ENCODE measurements at regions not wholly inside any gene's neighbourhood (a gene's known extent, or its start where the extent isn't known, plus 50 kb on each side); places are given as distances from the start of the nearest gene placed in this dataset.

GRCh38 chr3:59128685-59129084, 78.9 kb upstream of the CFAP20DC start:
- no peak overlapping the region for H2AK5ac ChIP-seq (ENCODE audit: low read depth, low read length)
- no peaks in the 10 kb centered on the region for H3K27me3 ChIP-seq (ENCODE audit: control insufficient read depth in 3 of 3, insufficient read depth in 3 of 3, low read depth in 1 of 3, low read length in 3 of 3)
- no peak overlapping the region for H2BK5ac ChIP-seq (ENCODE audit: low read length)
- H3K9ac ChIP-seq (ENCODE audit: low read depth, low read length, poor library complexity): no peak overlapping the region
- H4K91ac ChIP-seq (ENCODE audit: low read depth, low read length, poor library complexity): no peak overlapping the region
- H3K9me3 ChIP-seq (replicated peaks in 1 of 2; ENCODE audit: control insufficient read depth in 2 of 2, insufficient read depth in 1 of 2, low read depth in 1 of 2, low read length in 2 of 2): no peaks in the 10 kb centered on the region
- no peak overlapping the region for H2BK120ac ChIP-seq (ENCODE audit: low read depth, low read length)
- no peak overlapping the region for H3K14ac ChIP-seq (ENCODE audit: low read length)
- H4K8ac ChIP-seq (ENCODE audit: low read depth, low read length): no peak overlapping the region
- no peak overlapping the region for H2AFZ ChIP-seq (ENCODE audit: low read length)
- H3K23ac ChIP-seq (ENCODE audit: low read depth, low read length, poor library complexity): no peak overlapping the region
- no peak overlapping the region for H3K4ac ChIP-seq (ENCODE audit: low read length)
- H2BK15ac ChIP-seq (ENCODE audit: low read length): no peak overlapping the region
- no peak overlapping the region for H3K4me3 ChIP-seq (ENCODE audit: low read length in 2 of 2)
- H3K27ac ChIP-seq (replicated peaks; ENCODE audit: low read length): peak overlapping the region; percentile 42
- no peak overlapping the region for H3K4me2 ChIP-seq (ENCODE audit: insufficient read depth, low read length, poor library complexity, severe bottlenecking)
- H3K79me1 ChIP-seq (ENCODE audit: low read depth, low read length): no peaks in the 10 kb centered on the region
- no peaks in the 10 kb centered on the region for H3K36me3 ChIP-seq (replicated peaks in 1 of 2; ENCODE audit: control insufficient read depth in 2 of 2, insufficient read depth in 2 of 2, low read length in 2 of 2)
- WGBS, 2 donors (ENCODE audit: extremely low coverage in 2 of 2, insufficient read length in 2 of 2, insufficient replicate concordance in 1 of 2): no CpG with 5 or more reads among the region's 3 CpGs
- H3K4me1 ChIP-seq (ENCODE audit: control insufficient read depth in 2 of 2, insufficient read depth in 1 of 2, low read depth in 1 of 2, low read length in 2 of 2): peaks cover 4 to 16% of the 10 kb centered on the region in 2 donors
- H2BK12ac ChIP-seq (ENCODE audit: low read length): peak overlapping the region; percentile 82
- H3K18ac ChIP-seq (ENCODE audit: low read length): no peak overlapping the region
- DNase-seq (ENCODE audit: low spot score): peak; percentile 4

- Histone ChIP-seq H2AK5ac (ENCODE audit: low read depth, low read length) (no peak overlapping the region), H4K8ac (ENCODE audit: low read depth, low read length) (no peak overlapping the region), H3K9me3 (replicated peaks in 1 of 2; ENCODE audit: control insufficient read depth in 2 of 2, insufficient read depth in 1 of 2, low read depth in 1 of 2, low read length in 2 of 2) (no peaks in the 10 kb centered on the region), H4K91ac (ENCODE audit: low read depth, low read length, poor library complexity) (no peak overlapping the region), H3K23ac (ENCODE audit: low read depth, low read length, poor library complexity) (no peak overlapping the region), H2BK120ac (ENCODE audit: low read depth, low read length) (no peak overlapping the region), H3K18ac (ENCODE audit: low read length) (no peak overlapping the region), H3K36me3 (replicated peaks in 1 of 2; ENCODE audit: control insufficient read depth in 2 of 2, insufficient read depth in 2 of 2, low read length in 2 of 2) (no peaks in the 10 kb centered on the region), H3K9ac (ENCODE audit: low read depth, low read length, poor library complexity) (no peak overlapping the region), H3K4me2 (ENCODE audit: insufficient read depth, low read length, poor library complexity, severe bottlenecking) (no peak overlapping the region), H3K27ac (replicated peaks; ENCODE audit: low read length) (no peak overlapping the region), H3K4me1 (ENCODE audit: control insufficient read depth in 2 of 2, insufficient read depth in 1 of 2, low read depth in 1 of 2, low read length in 2 of 2) (peaks cover 4 to 16% of the 10 kb centered on the region in 2 donors), H3K4ac (ENCODE audit: low read length) (no peak overlapping the region), H3K79me1 (ENCODE audit: low read depth, low read length) (no peaks in the 10 kb centered on the region), H2AFZ (ENCODE audit: low read length) (no peak overlapping the region), H3K4me3 (ENCODE audit: low read length in 2 of 2) (no peak overlapping the region), H2BK15ac (ENCODE audit: low read length) (no peak overlapping the region), H2BK5ac (ENCODE audit: low read length) (no peak overlapping the region), H3K27me3 (ENCODE audit: control insufficient read depth in 3 of 3, insufficient read depth in 3 of 3, low read depth in 1 of 3, low read length in 3 of 3) (no peaks in the 10 kb centered on the region), H2BK12ac (ENCODE audit: low read length) (no peak overlapping the region), H3K14ac (ENCODE audit: low read length) (no peak overlapping the region)
- no peak for DNase-seq (ENCODE audit: low spot score)
Observed at GRCh38 chr3:59127071-59127470, 77.2 kb upstream of the CFAP20DC start.

- no peaks in the 10 kb centered on the region for H3K9me3 ChIP-seq (replicated peaks in 1 of 2; ENCODE audit: control insufficient read depth in 2 of 2, insufficient read depth in 1 of 2, low read depth in 1 of 2, low read length in 2 of 2)
- no peak overlapping the region for H3K4me3 ChIP-seq (ENCODE audit: low read length in 2 of 2)
- no peak overlapping the region for H3K14ac ChIP-seq (ENCODE audit: low read length)
- WGBS, 2 donors (ENCODE audit: extremely low coverage in 2 of 2, insufficient read length in 2 of 2, insufficient replicate concordance in 1 of 2): no CpG with 5 or more reads among the region's 5 CpGs
- H2AK5ac ChIP-seq (ENCODE audit: low read depth, low read length): no peak overlapping the region
- H3K4me2 ChIP-seq (ENCODE audit: insufficient read depth, low read length, poor library complexity, severe bottlenecking): no peak overlapping the region
- H3K4ac ChIP-seq (ENCODE audit: low read length): no peak overlapping the region
- no peak overlapping the region for H3K9ac ChIP-seq (ENCODE audit: low read depth, low read length, poor library complexity)
- no peak overlapping the region for H3K23ac ChIP-seq (ENCODE audit: low read depth, low read length, poor library complexity)
- H3K36me3 ChIP-seq (replicated peaks in 1 of 2; ENCODE audit: control insufficient read depth in 2 of 2, insufficient read depth in 2 of 2, low read length in 2 of 2): no peaks in the 10 kb centered on the region
- no peak overlapping the region for H2BK5ac ChIP-seq (ENCODE audit: low read length)
- no peak overlapping the region for H2BK12ac ChIP-seq (ENCODE audit: low read length)
- no peak overlapping the region for H4K8ac ChIP-seq (ENCODE audit: low read depth, low read length)
- H2BK120ac ChIP-seq (ENCODE audit: low read depth, low read length): no peak overlapping the region
- H3K27ac ChIP-seq (replicated peaks; ENCODE audit: low read length): no peak overlapping the region
- H3K27me3 ChIP-seq (ENCODE audit: control insufficient read depth in 3 of 3, insufficient read depth in 3 of 3, low read depth in 1 of 3, low read length in 3 of 3): no peaks in the 10 kb centered on the region
- H2AFZ ChIP-seq (ENCODE audit: low read length): no peak overlapping the region
- H3K18ac ChIP-seq (ENCODE audit: low read length): no peak overlapping the region
- no peak for DNase-seq (ENCODE audit: low spot score)
- H3K4me1 ChIP-seq (ENCODE audit: control insufficient read depth in 2 of 2, insufficient read depth in 1 of 2, low read depth in 1 of 2, low read length in 2 of 2): peaks cover 4 to 16% of the 10 kb centered on the region in 2 donors
- no peak overlapping the region for H4K91ac ChIP-seq (ENCODE audit: low read depth, low read length, poor library complexity)
- H3K79me1 ChIP-seq (ENCODE audit: low read depth, low read length): no peaks in the 10 kb centered on the region
- H2BK15ac ChIP-seq (ENCODE audit: low read length): no peak overlapping the region
Observed at GRCh38 chr3:59126446-59126845, 76.6 kb upstream of the CFAP20DC start.

- no peaks in the 10 kb centered on the region for H3K27me3 ChIP-seq (ENCODE audit: control insufficient read depth in 3 of 3, insufficient read depth in 3 of 3, low read depth in 1 of 3, low read length in 3 of 3)
- no peak overlapping the region for H4K91ac ChIP-seq (ENCODE audit: low read depth, low read length, poor library complexity)
- H2BK120ac ChIP-seq (ENCODE audit: low read depth, low read length): no peak overlapping the region
- H3K4me2 ChIP-seq (ENCODE audit: insufficient read depth, low read length, poor library complexity, severe bottlenecking): no peak overlapping the region
- DNase-seq (ENCODE audit: low spot score): no peak
- H2AFZ ChIP-seq (ENCODE audit: low read length): no peak overlapping the region
- H3K27ac ChIP-seq (replicated peaks; ENCODE audit: low read length): no peak overlapping the region
- no peak overlapping the region for H3K14ac ChIP-seq (ENCODE audit: low read length)
- H2BK12ac ChIP-seq (ENCODE audit: low read length): no peak overlapping the region
- no peaks in the 10 kb centered on the region for H3K79me1 ChIP-seq (ENCODE audit: low read depth, low read length)
- no peak overlapping the region for H3K23ac ChIP-seq (ENCODE audit: low read depth, low read length, poor library complexity)
- H3K4ac ChIP-seq (ENCODE audit: low read length): no peak overlapping the region
- H3K9me3 ChIP-seq (replicated peaks in 1 of 2; ENCODE audit: control insufficient read depth in 2 of 2, insufficient read depth in 1 of 2, low read depth in 1 of 2, low read length in 2 of 2): no peaks in the 10 kb centered on the region
- H3K4me1 ChIP-seq (ENCODE audit: control insufficient read depth in 2 of 2, insufficient read depth in 1 of 2, low read depth in 1 of 2, low read length in 2 of 2): peaks cover 0 to under 1% of the 10 kb centered on the region in 2 donors
- H3K9ac ChIP-seq (ENCODE audit: low read depth, low read length, poor library complexity): no peak overlapping the region
- H3K4me3 ChIP-seq (ENCODE audit: low read length in 2 of 2): no peak overlapping the region
- no peak overlapping the region for H3K18ac ChIP-seq (ENCODE audit: low read length)
- H4K8ac ChIP-seq (ENCODE audit: low read depth, low read length): no peak overlapping the region
- H2AK5ac ChIP-seq (ENCODE audit: low read depth, low read length): no peak overlapping the region
- no peak overlapping the region for H2BK15ac ChIP-seq (ENCODE audit: low read length)
- no peak overlapping the region for H2BK5ac ChIP-seq (ENCODE audit: low read length)
- H3K36me3 ChIP-seq (replicated peaks in 1 of 2; ENCODE audit: control insufficient read depth in 2 of 2, insufficient read depth in 2 of 2, low read length in 2 of 2): no peaks in the 10 kb centered on the region
- no CpG with 5 or more reads among the region's 7 CpGs for WGBS, 2 donors (ENCODE audit: extremely low coverage in 2 of 2, insufficient read length in 2 of 2, insufficient replicate concordance in 1 of 2)
Observed at GRCh38 chr3:59121346-59122144, 71.7 kb upstream of the CFAP20DC start.

Data from neuronal stem cell (in vitro differentiated cells).